ENCODE measurements at regions not wholly inside any gene's neighbourhood (a gene's known extent, or its start where the extent isn't known, plus 50 kb on each side); places are given as distances from the start of the nearest gene placed in this dataset.

GRCh38 chr7:110587294-110587693 is 503.6 kb upstream of the LRRN3 start:
- ATAC-seq (ENCODE audit: low FRiP score) = no peak
- no peak for DNase-seq (ENCODE audit: low spot score)
- TF ChIP-seq, protein P1, sequence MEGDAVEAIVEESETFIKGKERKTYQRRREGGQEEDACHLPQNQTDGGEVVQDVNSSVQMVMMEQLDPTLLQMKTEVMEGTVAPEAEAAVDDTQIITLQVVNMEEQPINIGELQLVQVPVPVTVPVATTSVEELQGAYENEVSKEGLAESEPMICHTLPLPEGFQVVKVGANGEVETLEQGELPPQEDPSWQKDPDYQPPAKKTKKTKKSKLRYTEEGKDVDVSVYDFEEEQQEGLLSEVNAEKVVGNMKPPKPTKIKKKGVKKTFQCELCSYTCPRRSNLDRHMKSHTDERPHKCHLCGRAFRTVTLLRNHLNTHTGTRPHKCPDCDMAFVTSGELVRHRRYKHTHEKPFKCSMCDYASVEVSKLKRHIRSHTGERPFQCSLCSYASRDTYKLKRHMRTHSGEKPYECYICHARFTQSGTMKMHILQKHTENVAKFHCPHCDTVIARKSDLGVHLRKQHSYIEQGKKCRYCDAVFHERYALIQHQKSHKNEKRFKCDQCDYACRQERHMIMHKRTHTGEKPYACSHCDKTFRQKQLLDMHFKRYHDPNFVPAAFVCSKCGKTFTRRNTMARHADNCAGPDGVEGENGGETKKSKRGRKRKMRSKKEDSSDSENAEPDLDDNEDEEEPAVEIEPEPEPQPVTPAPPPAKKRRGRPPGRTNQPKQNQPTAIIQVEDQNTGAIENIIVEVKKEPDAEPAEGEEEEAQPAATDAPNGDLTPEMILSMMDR (IDR thresholded peaks at IDR 0.05) = no peak

- TF ChIP-seq, protein P1 (IDR thresholded peaks at IDR 0.05) = no peak
- no peak for DNase-seq (ENCODE audit: low spot score)
- ATAC-seq (ENCODE audit: low FRiP score) = no peak
Measured at GRCh38 chr7:110590415-110590814, 500.5 kb upstream of the LRRN3 start.

DNA sequence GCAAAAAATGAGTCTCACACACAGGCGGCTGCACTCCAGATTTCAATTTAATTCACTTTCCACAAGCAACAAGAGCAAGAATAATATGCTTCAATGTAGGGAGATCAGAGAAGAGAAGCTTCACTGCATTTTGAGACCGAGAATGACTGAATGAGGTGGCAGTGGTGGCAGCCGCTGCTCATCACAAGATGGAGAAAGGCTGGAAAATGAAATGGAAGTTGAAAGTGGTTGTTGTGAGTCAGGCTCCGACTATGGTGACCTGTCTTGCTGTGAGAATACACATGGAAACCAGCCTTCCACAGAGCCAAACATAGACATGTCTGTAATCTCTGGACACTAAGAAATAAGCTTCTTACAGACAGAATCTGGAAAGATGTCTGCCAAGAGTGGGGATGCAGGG is 499.6 kb upstream of the LRRN3 start:
- TF ChIP-seq, protein P1 (IDR thresholded peaks at IDR 0.05) = no peak
- DNase-seq (ENCODE audit: low spot score) (no peak), ATAC-seq (ENCODE audit: low FRiP score) (no peak)

GRCh38 chr7:110592557-110592956 is 498.4 kb upstream of the LRRN3 start:
- TF ChIP-seq, protein P1 (IDR thresholded peaks at IDR 0.05) = no peak
- DNase-seq (ENCODE audit: low spot score) (no peak), ATAC-seq (ENCODE audit: low FRiP score) (no peak)

- TF ChIP-seq, protein P1 (IDR thresholded peaks at IDR 0.05) = no peak
- no peak for ATAC-seq (ENCODE audit: low FRiP score)
- DNase-seq (ENCODE audit: low spot score) = no peak
Measured at GRCh38 chr7:110593355-110593754, 497.6 kb upstream of the LRRN3 start.

- TF ChIP-seq, protein P1 (IDR thresholded peaks at IDR 0.05) = no peak
- DNase-seq (ENCODE audit: low spot score) (no peak), ATAC-seq (ENCODE audit: low FRiP score) (no peak)
Measured at GRCh38 chr7:110595694-110596093, 495.2 kb upstream of the LRRN3 start.

DNA sequence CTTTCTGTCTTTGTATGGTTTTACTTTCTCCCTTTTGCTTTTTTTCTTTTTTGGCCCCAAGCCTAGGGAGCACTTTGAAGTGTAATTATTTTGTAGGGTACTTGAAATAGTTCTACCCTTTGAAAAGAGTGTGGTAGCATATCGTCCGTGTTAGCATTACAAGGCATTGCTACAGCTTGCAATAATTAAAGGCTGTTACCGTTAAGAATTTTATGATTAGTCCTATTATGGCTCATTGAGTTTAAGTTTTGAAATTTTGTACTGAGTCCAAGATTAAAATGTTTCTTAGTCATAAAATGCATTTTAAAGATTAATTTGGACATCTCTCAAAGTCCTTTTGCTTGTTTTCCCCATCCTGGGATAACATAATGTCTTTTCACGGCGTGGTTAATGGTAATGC is 490.0 kb upstream of the LRRN3 start:
- no peak for DNase-seq (ENCODE audit: low spot score)
- TF ChIP-seq, protein P1 (IDR thresholded peaks at IDR 0.05) = no peak
- no peak for ATAC-seq (ENCODE audit: low FRiP score)
